Loucy (cell line): ENCODE measurements at regions not wholly inside any gene's neighbourhood (a gene's known extent, or its start where the extent isn't known, plus 50 kb on each side); places are given as distances from the start of the nearest gene placed in this dataset.

Experiments
- CTCF ChIP-seq: fragments of 200-600 bp; sonication (generic); conservative IDR thresholded peaks from 2 replicates; pipeline ENCODE4 v1.5.1; 2014; ENCODE audit warnings: mild to moderate bottlenecking, antibody characterized with exemption, low read length
- EZH2phosphoT487 ChIP-seq: fragments of 200-600 bp; IDR thresholded peaks from 2 replicates; pipeline ENCODE4 v1.6.1; 2018; ENCODE audit warnings: antibody characterized with exemption, mild to moderate bottlenecking, moderate library complexity, borderline replicate concordance

GRCh38 chr9:103819936-103820335, 274.2 kb upstream of the SMC2 start:
- TF ChIP-seq CTCF (no peak), EZH2phosphoT487 (no peak)
